CD8-positive, alpha-beta memory T cell (primary cell): ENCODE measurements at regions not wholly inside any gene's neighbourhood (a gene's known extent, or its start where the extent isn't known, plus 50 kb on each side); places are given as distances from the start of the nearest gene placed in this dataset.

Experiments
- CTCF ChIA-PET: fragments of 350-600 bp; sonication (Branson Sonifier 250); formaldehyde crosslinking; loops from one replicate; lab custom pipeline; 2021; ENCODE audit warnings: antibody characterized with exemption; lab: Charles Lee
- POLR2A ChIA-PET: fragments of 350-600 bp; sonication (Branson Sonifier 250); formaldehyde crosslinking; loops from one replicate; lab custom pipeline; 2021; ENCODE audit warnings: antibody characterized with exemption; lab: Charles Lee
- DNase-seq, 5 donors: peaks; one replicate each; pipeline versions ENCODE4 v3.0.0 to v3.0.0-alpha.2; 2020 to 2022; ENCODE audit warnings: mixed read lengths in 1 of 5
- H3K27ac ChIP-seq: one replicate; pipeline ENCODE4 v1.7.0; 2013; ENCODE audit warnings: low read depth, mild to moderate bottlenecking, low read length, moderate library complexity
- H3K27me3 ChIP-seq: 2 replicates; pipeline ENCODE4 v1.7.0; 2013; ENCODE audit warnings: low read length, mild to moderate bottlenecking; ENCODE audit not compliant: insufficient read depth, poor library complexity, severe bottlenecking
- H3K36me3 ChIP-seq: 2 replicates; pipeline ENCODE4 v1.7.0; 2013; ENCODE audit warnings: mild to moderate bottlenecking, low read length, moderate library complexity; ENCODE audit not compliant: insufficient read depth
- H3K4me1 ChIP-seq: 2 replicates; pipeline ENCODE4 v1.7.0; 2013; ENCODE audit warnings: mild to moderate bottlenecking, low read length, moderate library complexity; ENCODE audit not compliant: insufficient read depth
- H3K4me3 ChIP-seq: 2 replicates; pipeline ENCODE4 v1.7.0; 2013; ENCODE audit warnings: mild to moderate bottlenecking, low read length
- H3K9me3 ChIP-seq: 2 replicates; pipeline ENCODE4 v1.7.0; 2013; ENCODE audit warnings: mild to moderate bottlenecking, low read length
- H3K27ac Mint-ChIP-seq, 8 donors: one replicate each; pipeline ENCODE4 v1.8.0; 2020 to 2021; ENCODE audit warnings: mixed read lengths in 8 of 8, mild to moderate bottlenecking in 6 of 8, inconsistent platforms in 3 of 8, moderate library complexity in 3 of 8
- H3K27me3 Mint-ChIP-seq, 2 donors: one replicate each; pipeline ENCODE4 v1.8.0; 2020 to 2021; ENCODE audit warnings: mixed read lengths in 2 of 2, mild to moderate bottlenecking in 1 of 2, moderate library complexity in 1 of 2
- H3K36me3 Mint-ChIP-seq, 3 donors: one replicate each; pipeline ENCODE4 v1.8.0; 2020 to 2021; ENCODE audit warnings: mixed read lengths in 3 of 3, inconsistent platforms in 1 of 3, mild to moderate bottlenecking in 1 of 3
- H3K4me1 Mint-ChIP-seq, 3 donors: one replicate each; pipeline ENCODE4 v1.8.0; 2020 to 2021; ENCODE audit warnings: mixed read lengths in 3 of 3, inconsistent platforms in 1 of 3, mild to moderate bottlenecking in 1 of 3
- H3K4me3 Mint-ChIP-seq, 7 donors: one replicate each; pipeline ENCODE4 v1.8.0; 2020 to 2021; ENCODE audit warnings: mixed read lengths in 7 of 7, mild to moderate bottlenecking in 6 of 7, moderate library complexity in 4 of 7, inconsistent platforms in 2 of 7
- H3K9me3 Mint-ChIP-seq, 5 donors: one replicate each; pipeline ENCODE4 v1.8.0; 2020 to 2022; ENCODE audit warnings: mixed read lengths in 5 of 5, mild to moderate bottlenecking in 3 of 5, moderate library complexity in 2 of 5, inconsistent platforms in 1 of 5

- ChIA-PET POLR2A (no interaction called here), CTCF (no interaction called here)
- no peaks in the 10 kb centered on the region for H3K4me1 Mint-ChIP-seq
Observed at GRCh38 chr14:86673523-86673969, 1143.6 kb downstream of the FLRT2 start.

GRCh38 chr14:86672080-86672479 lies 1142.1 kb downstream of the FLRT2 start:
- H3K9me3 Mint-ChIP-seq: peaks cover 2 to 19% (median 8%) of the 10 kb centered on the region in 5 donors
- CTCF ChIA-PET: interaction anchor here (1.4 kb wide), 1 partner anchor 20 kb away, joined by 3 read pairs; no protein-coding TSS in a partner anchor
- no peak overlapping the region for H3K4me3 ChIP-seq
- no peaks in the 10 kb centered on the region for H3K27me3 ChIP-seq
- POLR2A ChIA-PET: no interaction called here
- peaks cover 0 to 4% of the 10 kb centered on the region in 2 donors for H3K27me3 Mint-ChIP-seq
- H3K27ac Mint-ChIP-seq: no peak overlapping the region
- H3K4me1 ChIP-seq: no peaks in the 10 kb centered on the region
- DNase-seq: no peak
- H3K36me3 Mint-ChIP-seq: no peaks in the 10 kb centered on the region
- no peaks in the 10 kb centered on the region for H3K4me1 Mint-ChIP-seq
- no peak overlapping the region for H3K4me3 Mint-ChIP-seq
- no peaks in the 10 kb centered on the region for H3K36me3 ChIP-seq
- no peaks in the 10 kb centered on the region for H3K9me3 ChIP-seq
- H3K27ac ChIP-seq: no peak overlapping the region

More at GRCh38 chr14:86673523-86673969, 1143.6 kb downstream of the FLRT2 start:
- Histone ChIP-seq H3K27me3 (no peaks in the 10 kb centered on the region), H3K9me3 (no peaks in the 10 kb centered on the region), H3K4me1 (no peaks in the 10 kb centered on the region), H3K36me3 (no peaks in the 10 kb centered on the region), H3K4me3 (no peak overlapping the region), H3K27ac (no peak overlapping the region)
- Mint-ChIP-seq H3K36me3 (no peaks in the 10 kb centered on the region), H3K27me3 (peaks cover 0 to 4% of the 10 kb centered on the region in 2 donors), H3K27ac (peak overlapping the region in 1 of 8 donors; percentile 7), H3K9me3 (peaks cover 1 to 15% (median 8%) of the 10 kb centered on the region in 5 donors), H3K4me3 (no peak overlapping the region)
- DNase-seq: no peak

GRCh38 chr14:86665975-86666374 lies 1136.0 kb downstream of the FLRT2 start:
- Mint-ChIP-seq H3K36me3 (no peaks in the 10 kb centered on the region), H3K9me3 (peaks cover 0 to 26% (median 4%) of the 10 kb centered on the region in 5 donors), H3K27me3 (no peaks in the 10 kb centered on the region), H3K4me3 (no peak overlapping the region), H3K27ac (peak overlapping the region in 1 of 8 donors; percentile 61), H3K4me1 (no peaks in the 10 kb centered on the region)
- CTCF ChIA-PET: no interaction called here
- no peaks in the 10 kb centered on the region for H3K36me3 ChIP-seq
- H3K9me3 ChIP-seq: no peaks in the 10 kb centered on the region
- POLR2A ChIA-PET: no interaction called here
- no peak overlapping the region for H3K4me3 ChIP-seq
- H3K27me3 ChIP-seq: no peaks in the 10 kb centered on the region
- DNase-seq: no peak
- no peak overlapping the region for H3K27ac ChIP-seq
- no peaks in the 10 kb centered on the region for H3K4me1 ChIP-seq

- Mint-ChIP-seq H3K27me3 (peaks cover 0 to under 1% of the 10 kb centered on the region in 2 donors), H3K9me3 (peaks cover 0 to 16% (median 2%) of the 10 kb centered on the region in 5 donors), H3K4me3 (no peak overlapping the region), H3K36me3 (no peaks in the 10 kb centered on the region), H3K4me1 (no peaks in the 10 kb centered on the region), H3K27ac (no peak overlapping the region)
- DNase-seq: no peak
- Histone ChIP-seq H3K36me3 (no peaks in the 10 kb centered on the region), H3K4me3 (no peak overlapping the region), H3K4me1 (no peaks in the 10 kb centered on the region), H3K27ac (no peak overlapping the region), H3K27me3 (no peaks in the 10 kb centered on the region), H3K9me3 (no peaks in the 10 kb centered on the region)
- ChIA-PET CTCF (no interaction called here), POLR2A (no interaction called here)
Observed at GRCh38 chr14:86662334-86662733, 1132.4 kb downstream of the FLRT2 start.

- Mint-ChIP-seq H3K27me3 (peaks cover 0 to 1% of the 10 kb centered on the region in 2 donors), H3K27ac (no peak overlapping the region), H3K4me1 (no peaks in the 10 kb centered on the region), H3K9me3 (peaks cover 0 to 19% (median 0%) of the 10 kb centered on the region in 5 donors), H3K36me3 (no peaks in the 10 kb centered on the region), H3K4me3 (no peak overlapping the region)
- CTCF ChIA-PET: interaction anchor here (1.0 kb wide), 1 partner anchor 8 kb away, joined by 3 read pairs; no protein-coding TSS in a partner anchor
- H3K27me3 ChIP-seq: no peaks in the 10 kb centered on the region
- peak in 2 of 5 donors; percentile 7 to 44 for DNase-seq
- no peaks in the 10 kb centered on the region for H3K4me1 ChIP-seq
- no peak overlapping the region for H3K27ac ChIP-seq
- POLR2A ChIA-PET: no interaction called here
- H3K36me3 ChIP-seq: no peaks in the 10 kb centered on the region
- H3K4me3 ChIP-seq: no peak overlapping the region
- peaks cover 4% of the 10 kb centered on the region for H3K9me3 ChIP-seq
Observed at GRCh38 chr14:86654558-86655184, 1124.7 kb downstream of the FLRT2 start.

GRCh38 chr14:86652526-86652925 lies 1122.6 kb downstream of the FLRT2 start:
- Histone ChIP-seq H3K36me3 (no peaks in the 10 kb centered on the region), H3K27ac (no peak overlapping the region), H3K4me3 (no peak overlapping the region), H3K27me3 (no peaks in the 10 kb centered on the region), H3K4me1 (no peaks in the 10 kb centered on the region), H3K9me3 (peaks cover 4% of the 10 kb centered on the region)
- Mint-ChIP-seq H3K4me1 (no peaks in the 10 kb centered on the region), H3K4me3 (no peak overlapping the region), H3K27ac (no peak overlapping the region), H3K27me3 (peaks cover 0 to 1% of the 10 kb centered on the region in 2 donors), H3K36me3 (no peaks in the 10 kb centered on the region), H3K9me3 (peaks cover 0 to 34% (median 10%) of the 10 kb centered on the region in 5 donors)
- ChIA-PET POLR2A (no interaction called here), CTCF (no interaction called here)
- DNase-seq: no peak

GRCh38 chr14:86646696-86647690 lies 1117.0 kb downstream of the FLRT2 start:
- no peak overlapping the region for H3K27ac ChIP-seq
- Mint-ChIP-seq H3K36me3 (peaks cover 0 to 5% (median 0%) of the 10 kb centered on the region in 3 donors), H3K27ac (no peak overlapping the region), H3K9me3 (peaks cover 4 to 32% (median 13%) of the 10 kb centered on the region in 5 donors), H3K4me1 (no peaks in the 10 kb centered on the region), H3K4me3 (no peak overlapping the region), H3K27me3 (no peaks in the 10 kb centered on the region)
- no peak for DNase-seq
- CTCF ChIA-PET: no interaction called here
- POLR2A ChIA-PET: no interaction called here
- H3K9me3 ChIP-seq: no peaks in the 10 kb centered on the region
- H3K36me3 ChIP-seq: no peaks in the 10 kb centered on the region
- H3K27me3 ChIP-seq: no peaks in the 10 kb centered on the region
- no peak overlapping the region for H3K4me3 ChIP-seq
- no peaks in the 10 kb centered on the region for H3K4me1 ChIP-seq

- ChIA-PET CTCF (no interaction called here), POLR2A (no interaction called here)
- no peaks in the 10 kb centered on the region for H3K36me3 ChIP-seq
- no peak overlapping the region for H3K4me3 ChIP-seq
- Mint-ChIP-seq H3K4me3 (no peak overlapping the region), H3K9me3 (peaks cover 4 to 32% (median 13%) of the 10 kb centered on the region in 5 donors), H3K27ac (no peak overlapping the region), H3K36me3 (peaks cover 0 to 5% (median 0%) of the 10 kb centered on the region in 3 donors), H3K4me1 (no peaks in the 10 kb centered on the region), H3K27me3 (no peaks in the 10 kb centered on the region)
- no peaks in the 10 kb centered on the region for H3K9me3 ChIP-seq
- no peaks in the 10 kb centered on the region for H3K4me1 ChIP-seq
- H3K27me3 ChIP-seq: no peaks in the 10 kb centered on the region
- DNase-seq: no peak
- no peak overlapping the region for H3K27ac ChIP-seq
Observed at GRCh38 chr14:86646125-86646524, 1116.2 kb downstream of the FLRT2 start.
